Glomerular visceral epithelial cell (primary cell): ENCODE measurements at regions not wholly inside any gene's neighbourhood (a gene's known extent, or its start where the extent isn't known, plus 50 kb on each side); places are given as distances from the start of the nearest gene placed in this dataset.
A peak's percentile ranks its signal among the peaks of the same experiment; 100 is the strongest.
"Not testable (repeated sequence)": the region's sequence is repeated elsewhere in the genome, so short reads cannot be mapped to it uniquely, and the experiment has no call there.

ENCODE experiments used
- DNase-seq: peaks from one replicate; pipeline ENCODE4 v3.0.0-alpha.2; 2016; ENCODE audit errors: extremely low spot score

- DNase-seq = not testable (repeated sequence)
Observed at GRCh38 chr7:128561116-128561722, 84.7 kb downstream of the METTL2B start.

- not testable (repeated sequence) for DNase-seq
Observed at GRCh38 chr7:128562795-128563194, 86.2 kb downstream of the METTL2B start.

GRCh38 chr7:128564123-128564700, 87.7 kb downstream of the METTL2B start:
- DNase-seq = not testable (repeated sequence)

- not testable (repeated sequence) for DNase-seq
Observed at GRCh38 chr7:128564932-128565864, 88.7 kb downstream of the METTL2B start.

- not testable (repeated sequence) for DNase-seq
Observed at GRCh38 chr7:128575277-128575676, 96.8 kb upstream of the GARIN1A start.

- not testable (repeated sequence) for DNase-seq
Observed at GRCh38 chr7:128576953-128577352, 95.1 kb upstream of the GARIN1A start.

- DNase-seq = not testable (repeated sequence)
Observed at GRCh38 chr7:128579843-128580242, 92.2 kb upstream of the GARIN1A start.

- DNase-seq = not testable (repeated sequence)
Observed at GRCh38 chr7:128581100-128581499, 91.0 kb upstream of the GARIN1A start.

- not testable (repeated sequence) for DNase-seq
Observed at GRCh38 chr7:128581825-128582561, 90.1 kb upstream of the GARIN1A start.

- not testable (repeated sequence) for DNase-seq
Observed at GRCh38 chr7:128586715-128587114, 85.4 kb upstream of the GARIN1A start.

GRCh38 chr7:128591705-128592104, 80.4 kb upstream of the GARIN1A start:
- DNase-seq = no peak

GRCh38 chr7:128592209-128592608, 79.9 kb upstream of the GARIN1A start:
- DNase-seq = not testable (repeated sequence)

- not testable (repeated sequence) for DNase-seq
Observed at GRCh38 chr7:128594061-128594460, 78.0 kb upstream of the GARIN1A start.

- not testable (repeated sequence) for DNase-seq
Observed at GRCh38 chr7:128596336-128597128, 75.6 kb upstream of the GARIN1A start.

- not testable (repeated sequence) for DNase-seq
Observed at GRCh38 chr7:128598946-128599345, 73.1 kb upstream of the GARIN1A start.

GRCh38 chr7:128608678-128609421, 63.2 kb upstream of the GARIN1A start:
- DNase-seq = peak; percentile 45

- not testable (repeated sequence) for DNase-seq
Observed at GRCh38 chr7:128613366-128613765, 58.7 kb upstream of the GARIN1A start.

GRCh38 chr7:128614812-128615211, 57.3 kb upstream of the GARIN1A start:
- not testable (repeated sequence) for DNase-seq

GRCh38 chr7:128616799-128617198, 55.3 kb upstream of the GARIN1A start:
- DNase-seq = not testable (repeated sequence)
